ENCODE measurements at regions not wholly inside any gene's neighbourhood (a gene's known extent, or its start where the extent isn't known, plus 50 kb on each side); places are given as distances from the start of the nearest gene placed in this dataset.

DNA sequence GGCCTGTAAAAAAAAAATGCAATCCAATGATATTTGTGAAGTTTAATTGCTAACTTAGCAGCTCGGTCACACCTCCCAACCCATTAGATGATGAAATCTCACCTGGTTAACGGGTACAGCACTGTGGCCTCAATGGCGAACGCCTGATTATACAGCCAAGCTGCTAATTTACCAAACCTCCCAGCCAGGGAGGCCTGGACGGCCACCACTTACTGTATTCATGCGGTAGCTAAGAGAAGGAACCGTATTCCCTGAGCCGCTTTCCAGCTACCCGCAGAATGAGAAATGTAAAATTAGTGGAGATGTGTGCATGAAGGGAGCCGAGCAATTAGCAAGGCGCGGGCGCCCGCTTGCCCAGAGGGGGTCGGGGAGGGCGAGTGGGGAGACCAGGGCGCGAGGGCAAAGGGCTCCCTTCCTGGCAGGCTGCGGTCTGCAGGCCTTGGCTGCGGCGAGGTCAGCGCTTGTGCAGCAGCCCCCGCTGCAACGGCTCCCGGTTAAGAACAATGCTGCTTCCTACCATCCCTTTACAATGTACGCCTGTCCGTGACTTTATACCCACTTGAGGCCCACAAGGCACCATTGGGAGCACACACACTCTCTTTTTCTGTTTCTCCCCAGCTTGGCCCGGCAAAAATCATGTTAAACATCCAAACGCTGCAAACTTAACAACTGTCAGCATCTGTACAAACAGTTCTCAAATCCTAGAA lies 70.4 kb upstream of the TBCA start:
- TF ChIP-seq, protein P1, sequence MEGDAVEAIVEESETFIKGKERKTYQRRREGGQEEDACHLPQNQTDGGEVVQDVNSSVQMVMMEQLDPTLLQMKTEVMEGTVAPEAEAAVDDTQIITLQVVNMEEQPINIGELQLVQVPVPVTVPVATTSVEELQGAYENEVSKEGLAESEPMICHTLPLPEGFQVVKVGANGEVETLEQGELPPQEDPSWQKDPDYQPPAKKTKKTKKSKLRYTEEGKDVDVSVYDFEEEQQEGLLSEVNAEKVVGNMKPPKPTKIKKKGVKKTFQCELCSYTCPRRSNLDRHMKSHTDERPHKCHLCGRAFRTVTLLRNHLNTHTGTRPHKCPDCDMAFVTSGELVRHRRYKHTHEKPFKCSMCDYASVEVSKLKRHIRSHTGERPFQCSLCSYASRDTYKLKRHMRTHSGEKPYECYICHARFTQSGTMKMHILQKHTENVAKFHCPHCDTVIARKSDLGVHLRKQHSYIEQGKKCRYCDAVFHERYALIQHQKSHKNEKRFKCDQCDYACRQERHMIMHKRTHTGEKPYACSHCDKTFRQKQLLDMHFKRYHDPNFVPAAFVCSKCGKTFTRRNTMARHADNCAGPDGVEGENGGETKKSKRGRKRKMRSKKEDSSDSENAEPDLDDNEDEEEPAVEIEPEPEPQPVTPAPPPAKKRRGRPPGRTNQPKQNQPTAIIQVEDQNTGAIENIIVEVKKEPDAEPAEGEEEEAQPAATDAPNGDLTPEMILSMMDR (IDR thresholded peaks at IDR 0.05): no peak
- no peak overlapping the region for H3K4me3 Mint-ChIP-seq (ENCODE audit: unreplicated experiment)
- peaks cover 4% of the 10 kb centered on the region for H3K27me3 Mint-ChIP-seq (ENCODE audit: unreplicated experiment)
- no peak for DNase-seq (ENCODE audit: extremely low spot score, unreplicated experiment)
- no peaks in the 10 kb centered on the region for H3K36me3 Mint-ChIP-seq (ENCODE audit: unreplicated experiment)
- no peaks in the 10 kb centered on the region for H3K4me1 Mint-ChIP-seq (ENCODE audit: unreplicated experiment)
- H3K27ac Mint-ChIP-seq (ENCODE audit: unreplicated experiment): no peak overlapping the region
- no peaks in the 10 kb centered on the region for H3K9me3 Mint-ChIP-seq (ENCODE audit: unreplicated experiment)

DNA sequence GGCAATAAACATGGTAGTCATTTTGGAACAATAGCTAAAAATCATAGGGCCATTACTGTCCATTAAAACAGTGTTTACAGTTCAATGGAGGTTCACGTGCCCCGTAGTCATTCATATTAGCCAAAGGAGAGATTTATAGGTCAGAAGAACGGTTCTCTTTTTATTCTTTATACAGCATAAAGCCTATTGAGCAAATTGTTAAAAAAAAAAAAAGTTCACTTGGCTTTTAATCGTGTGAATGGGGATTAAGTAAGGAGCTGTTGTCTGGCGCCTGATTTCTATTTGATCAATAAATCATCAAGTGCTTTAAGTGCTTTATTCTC lies 69.1 kb upstream of the TBCA start:
- H3K9me3 Mint-ChIP-seq (ENCODE audit: unreplicated experiment): no peaks in the 10 kb centered on the region
- H3K36me3 Mint-ChIP-seq (ENCODE audit: unreplicated experiment): no peaks in the 10 kb centered on the region
- no peak overlapping the region for H3K27ac Mint-ChIP-seq (ENCODE audit: unreplicated experiment)
- peaks cover 7% of the 10 kb centered on the region for H3K27me3 Mint-ChIP-seq (ENCODE audit: unreplicated experiment)
- no peaks in the 10 kb centered on the region for H3K4me1 Mint-ChIP-seq (ENCODE audit: unreplicated experiment)
- TF ChIP-seq, protein P1 (IDR thresholded peaks at IDR 0.05): no peak
- DNase-seq (ENCODE audit: extremely low spot score, unreplicated experiment): no peak
- no peak overlapping the region for H3K4me3 Mint-ChIP-seq (ENCODE audit: unreplicated experiment)

DNA sequence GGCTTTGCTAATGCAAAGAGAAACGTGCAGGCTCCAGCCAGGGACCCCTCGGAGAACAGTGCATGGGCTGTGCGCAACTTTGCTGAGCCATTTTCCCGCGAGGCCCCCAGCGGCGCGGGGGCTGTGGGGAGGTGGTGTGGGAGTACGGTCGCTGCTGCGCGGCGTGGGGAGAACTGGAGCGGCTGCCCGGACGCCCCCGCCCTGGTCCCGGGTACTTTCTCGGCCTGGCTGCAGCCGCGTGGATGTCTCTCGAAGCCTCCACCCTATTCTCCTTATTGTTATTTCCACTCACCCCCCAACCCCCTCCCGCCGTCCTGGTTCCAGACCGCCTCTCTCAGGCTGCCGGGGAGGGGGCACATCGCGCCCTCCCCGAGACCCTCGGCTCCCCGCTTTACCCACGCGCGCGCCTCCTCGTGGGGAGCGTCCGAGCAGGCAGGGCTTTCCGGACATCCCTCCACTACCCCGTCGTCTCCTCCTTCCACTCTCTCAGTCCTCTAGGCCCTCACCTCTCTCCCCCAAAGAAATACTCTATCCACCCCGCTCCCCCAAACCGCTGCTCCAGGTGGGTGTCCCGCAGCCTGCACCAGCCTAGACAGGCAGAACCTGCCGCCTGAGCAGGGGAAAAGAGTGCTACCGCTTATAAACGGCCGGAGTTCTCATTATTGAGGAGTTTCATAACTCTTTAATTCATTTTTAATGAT lies 68.6 kb upstream of the TBCA start:
- H3K36me3 Mint-ChIP-seq (ENCODE audit: unreplicated experiment): no peaks in the 10 kb centered on the region
- H3K4me3 Mint-ChIP-seq (ENCODE audit: unreplicated experiment): no peak overlapping the region
- H3K4me1 Mint-ChIP-seq (ENCODE audit: unreplicated experiment): no peaks in the 10 kb centered on the region
- no peak overlapping the region for H3K27ac Mint-ChIP-seq (ENCODE audit: unreplicated experiment)
- H3K9me3 Mint-ChIP-seq (ENCODE audit: unreplicated experiment): no peaks in the 10 kb centered on the region
- DNase-seq (ENCODE audit: extremely low spot score, unreplicated experiment): no peak
- TF ChIP-seq, protein P1 (IDR thresholded peaks at IDR 0.05): no peak
- peaks cover 7% of the 10 kb centered on the region for H3K27me3 Mint-ChIP-seq (ENCODE audit: unreplicated experiment)

DNA sequence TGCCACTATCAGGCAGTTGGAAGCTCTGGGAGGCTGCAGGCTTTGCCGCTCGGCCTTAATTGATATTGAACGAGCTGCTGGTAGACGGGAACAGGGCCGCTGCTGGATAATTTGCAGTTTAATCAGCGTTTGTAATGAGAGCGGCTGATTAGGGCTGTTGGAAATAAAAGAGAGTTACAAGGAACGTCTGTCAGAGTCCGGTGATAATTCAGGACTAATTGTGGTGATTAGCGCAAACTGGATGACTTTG lies 68.2 kb upstream of the TBCA start:
- no peak for DNase-seq (ENCODE audit: extremely low spot score, unreplicated experiment)
- Mint-ChIP-seq H3K36me3 (ENCODE audit: unreplicated experiment) (no peaks in the 10 kb centered on the region), H3K27me3 (ENCODE audit: unreplicated experiment) (peaks cover 7% of the 10 kb centered on the region), H3K27ac (ENCODE audit: unreplicated experiment) (no peak overlapping the region), H3K4me3 (ENCODE audit: unreplicated experiment) (no peak overlapping the region), H3K4me1 (ENCODE audit: unreplicated experiment) (no peaks in the 10 kb centered on the region), H3K9me3 (ENCODE audit: unreplicated experiment) (no peaks in the 10 kb centered on the region)
- TF ChIP-seq, protein P1 (IDR thresholded peaks at IDR 0.05): no peak

DNA sequence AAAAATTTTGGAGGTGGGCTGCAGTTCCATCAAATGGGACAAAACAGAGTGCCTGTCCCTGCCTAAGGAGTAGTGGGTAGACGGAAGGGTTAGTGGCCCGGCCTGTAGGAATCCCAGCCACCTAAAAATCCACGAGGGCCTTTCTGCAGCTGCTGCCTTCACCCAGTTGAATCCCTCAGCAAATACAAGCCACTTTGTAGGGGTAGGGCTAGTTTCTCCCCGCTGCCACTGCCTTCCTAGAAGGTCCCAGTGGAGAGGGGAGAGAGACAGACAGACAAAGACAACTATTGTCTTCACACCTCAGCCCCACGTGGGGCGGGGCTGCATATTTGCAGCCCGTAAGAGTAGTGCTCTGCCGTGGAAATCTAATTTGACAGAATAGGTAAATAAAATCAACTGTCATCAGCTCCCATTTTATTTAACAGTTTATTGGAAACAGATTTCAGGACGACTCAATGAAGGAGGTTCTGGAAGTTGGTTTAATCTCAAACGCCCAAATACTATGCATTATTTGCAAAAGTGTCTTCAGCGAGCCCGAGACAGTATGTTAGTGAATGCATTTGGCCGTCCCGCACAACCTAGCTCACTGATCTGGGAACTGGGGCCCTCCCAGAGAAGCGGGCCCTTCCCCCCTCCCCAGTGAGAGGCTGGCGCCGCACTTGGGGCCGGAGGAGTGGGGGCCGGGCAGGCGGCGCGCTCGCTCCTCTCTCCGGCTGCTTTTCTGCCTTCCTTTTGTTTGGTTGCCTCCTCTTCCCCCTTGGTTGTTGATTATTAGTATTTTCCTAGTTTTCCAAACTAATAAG lies 67.6 kb upstream of the TBCA start:
- TF ChIP-seq, protein P1 (IDR thresholded peaks at IDR 0.05): no peak
- Mint-ChIP-seq H3K4me1 (ENCODE audit: unreplicated experiment) (no peaks in the 10 kb centered on the region), H3K9me3 (ENCODE audit: unreplicated experiment) (no peaks in the 10 kb centered on the region), H3K36me3 (ENCODE audit: unreplicated experiment) (no peaks in the 10 kb centered on the region), H3K27ac (ENCODE audit: unreplicated experiment) (no peak overlapping the region), H3K27me3 (ENCODE audit: unreplicated experiment) (peaks cover 12% of the 10 kb centered on the region), H3K4me3 (ENCODE audit: unreplicated experiment) (no peak overlapping the region)
- no peak for DNase-seq (ENCODE audit: extremely low spot score, unreplicated experiment)

Data from osteocyte (in vitro differentiated cells).